ENCODE measurements at regions not wholly inside any gene's neighbourhood (a gene's known extent, or its start where the extent isn't known, plus 50 kb on each side); places are given as distances from the start of the nearest gene placed in this dataset.

DNA sequence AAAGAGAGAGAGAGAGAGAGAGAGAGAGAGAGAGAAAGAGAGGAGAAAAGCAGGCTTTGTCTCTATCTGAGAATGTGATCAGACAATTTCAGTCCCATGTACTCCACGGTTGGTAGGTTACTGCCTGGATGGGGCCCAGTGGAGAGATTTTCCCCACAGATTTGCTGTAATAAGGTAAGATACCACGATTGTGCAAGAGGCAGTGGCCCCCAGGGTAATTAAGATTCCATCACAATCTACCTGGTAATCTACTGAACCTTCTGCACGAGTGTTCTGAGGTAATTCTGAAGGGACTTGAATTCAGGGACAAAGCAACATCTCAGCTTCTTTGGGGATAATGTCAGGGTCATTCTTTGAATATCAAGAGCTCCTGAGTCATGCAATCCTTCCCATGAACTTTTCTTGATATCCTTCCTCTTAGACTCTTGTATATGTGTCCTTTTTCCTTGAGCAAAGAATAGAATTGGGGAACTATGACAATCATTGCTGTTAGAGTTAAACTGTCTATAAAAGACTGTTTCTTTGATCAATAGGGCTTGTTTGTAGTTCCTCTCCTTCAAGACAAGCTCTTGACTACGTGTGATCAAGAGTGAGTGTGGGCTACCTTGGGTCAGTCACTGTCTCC is 306.6 kb downstream of the MAF start:
- intact Hi-C loops (cut with micrococcal nuclease): no loop called here
- H3K4me3 ChIP-seq (replicated peaks in 1 of 2; ENCODE audit: low read depth in 1 of 2, low read length in 2 of 2): no peak overlapping the region
- no peaks in the 10 kb centered on the region for H3K9me2 ChIP-seq (ENCODE audit: insufficient read depth)
- ChIA-PET CTCF (no interaction called here), POLR2A (no interaction called here), RAD21 (ENCODE audit: low non-redundant PET in 1 of 2, low total read pairs in 2 of 2, uncharacterized antibody in 2 of 2, unreplicated experiment in 2 of 2) (no interaction called here)
- no peaks in the 10 kb centered on the region for H3K27me3 ChIP-seq (ENCODE audit: insufficient read depth, low read length)
- H3K9me3 ChIP-seq (ENCODE audit: control insufficient read depth in 1 of 2, insufficient read depth in 1 of 2, low read depth in 1 of 2, low read length in 2 of 2): peaks cover 10 to 46% of the 10 kb centered on the region in 2 experiments; a peak in 2 of 4 replicates
- H2AFZ ChIP-seq (ENCODE audit: low read depth, low read length, poor library complexity, severe bottlenecking): no peak overlapping the region
- H3K36me3 ChIP-seq (ENCODE audit: control insufficient read depth in 1 of 2, insufficient read depth in 2 of 2, low read length in 2 of 2): no peaks in the 10 kb centered on the region
- no peak overlapping the region for H3K9ac ChIP-seq (ENCODE audit: low read length)
- ATAC-seq: no peak
- H3K79me2 ChIP-seq (ENCODE audit: insufficient read depth, low read length): no peaks in the 10 kb centered on the region
- H4K20me1 ChIP-seq (ENCODE audit: insufficient read depth): no peaks in the 10 kb centered on the region
- no peak overlapping the region for H3K27ac ChIP-seq (ENCODE audit: low read depth, low read length)
- DNase-seq (ENCODE audit: low read depth, low spot score): no peak
- TF ChIP-seq YY1 (IDR thresholded peaks at IDR 0.05; ENCODE audit: extremely low read depth, insufficient replicate concordance, low read depth, low read length) (no peak), CEBPB (IDR thresholded peaks at IDR 0.05; ENCODE audit: low read depth) (no peak), CTCF (IDR thresholded peaks at IDR 0.05 in 2 of 3, conservative IDR thresholded peaks at IDR 0.05 in 1 of 3; ENCODE audit: borderline replicate concordance in 1 of 3, insufficient read depth in 1 of 3, low read depth in 2 of 3, low read length in 2 of 3) (no peak), SP1 (IDR thresholded peaks at IDR 0.05; ENCODE audit: low read depth) (no peak), EGR1 (IDR thresholded peaks at IDR 0.05; ENCODE audit: low read depth) (no peak), SIN3A (IDR thresholded peaks at IDR 0.05; ENCODE audit: low read depth) (no peak), POLR2AphosphoS5 (IDR thresholded peaks at IDR 0.05; ENCODE audit: low read depth, low read length) (no peak), RAD21 (IDR thresholded peaks at IDR 0.05; ENCODE audit: low read depth) (no peak), ELF1 (IDR thresholded peaks at IDR 0.05; ENCODE audit: borderline replicate concordance, low read depth) (no peak), TCF7L2 (IDR thresholded peaks at IDR 0.05; ENCODE audit: borderline replicate concordance, extremely low read depth, insufficient read depth, insufficient read length) (no peak), JUND (IDR thresholded peaks at IDR 0.05) (no peak), ZFX (IDR thresholded peaks at IDR 0.05) (no peak), CBX3 (IDR thresholded peaks at IDR 0.05; ENCODE audit: low read depth) (no peak), ATF3 (IDR thresholded peaks at IDR 0.05) (no peak), ZBTB33 (IDR thresholded peaks at IDR 0.05; ENCODE audit: extremely low read depth, insufficient replicate concordance, low read length) (no peak)
- TF ChIP-seq, protein P1, sequence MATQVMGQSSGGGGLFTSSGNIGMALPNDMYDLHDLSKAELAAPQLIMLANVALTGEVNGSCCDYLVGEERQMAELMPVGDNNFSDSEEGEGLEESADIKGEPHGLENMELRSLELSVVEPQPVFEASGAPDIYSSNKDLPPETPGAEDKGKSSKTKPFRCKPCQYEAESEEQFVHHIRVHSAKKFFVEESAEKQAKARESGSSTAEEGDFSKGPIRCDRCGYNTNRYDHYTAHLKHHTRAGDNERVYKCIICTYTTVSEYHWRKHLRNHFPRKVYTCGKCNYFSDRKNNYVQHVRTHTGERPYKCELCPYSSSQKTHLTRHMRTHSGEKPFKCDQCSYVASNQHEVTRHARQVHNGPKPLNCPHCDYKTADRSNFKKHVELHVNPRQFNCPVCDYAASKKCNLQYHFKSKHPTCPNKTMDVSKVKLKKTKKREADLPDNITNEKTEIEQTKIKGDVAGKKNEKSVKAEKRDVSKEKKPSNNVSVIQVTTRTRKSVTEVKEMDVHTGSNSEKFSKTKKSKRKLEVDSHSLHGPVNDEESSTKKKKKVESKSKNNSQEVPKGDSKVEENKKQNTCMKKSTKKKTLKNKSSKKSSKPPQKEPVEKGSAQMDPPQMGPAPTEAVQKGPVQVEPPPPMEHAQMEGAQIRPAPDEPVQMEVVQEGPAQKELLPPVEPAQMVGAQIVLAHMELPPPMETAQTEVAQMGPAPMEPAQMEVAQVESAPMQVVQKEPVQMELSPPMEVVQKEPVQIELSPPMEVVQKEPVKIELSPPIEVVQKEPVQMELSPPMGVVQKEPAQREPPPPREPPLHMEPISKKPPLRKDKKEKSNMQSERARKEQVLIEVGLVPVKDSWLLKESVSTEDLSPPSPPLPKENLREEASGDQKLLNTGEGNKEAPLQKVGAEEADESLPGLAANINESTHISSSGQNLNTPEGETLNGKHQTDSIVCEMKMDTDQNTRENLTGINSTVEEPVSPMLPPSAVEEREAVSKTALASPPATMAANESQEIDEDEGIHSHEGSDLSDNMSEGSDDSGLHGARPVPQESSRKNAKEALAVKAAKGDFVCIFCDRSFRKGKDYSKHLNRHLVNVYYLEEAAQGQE (IDR thresholded peaks at IDR 0.05; ENCODE audit: low read depth): no peak
- no peaks in the 10 kb centered on the region for H3K4me1 ChIP-seq (ENCODE audit: control insufficient read depth in 1 of 2, insufficient read depth in 2 of 2, low read length in 2 of 2)
- no TSS peak for BruUV-seq (replicated peaks)
- no peak overlapping the region for H3K4me2 ChIP-seq (ENCODE audit: low read length)
